ENCODE measurements at regions not wholly inside any gene's neighbourhood (a gene's known extent, or its start where the extent isn't known, plus 50 kb on each side); places are given as distances from the start of the nearest gene placed in this dataset.

GRCh38 chr6:114592506-114592905, 249.7 kb upstream of the HS3ST5 start:
- Histone ChIP-seq H3K4me2 (ENCODE audit: low read length) (no peak overlapping the region), H3K36me3 (ENCODE audit: control insufficient read depth, low read length) (no peaks in the 10 kb centered on the region), H4K20me1 (ENCODE audit: control insufficient read depth, insufficient read depth, low read depth, low read length) (no peaks in the 10 kb centered on the region), H3F3A (ENCODE audit: control insufficient read depth, insufficient read depth) (no peaks in the 10 kb centered on the region), H3K4me1 (ENCODE audit: control insufficient read depth, low read length) (no peaks in the 10 kb centered on the region), H3K4me3 (ENCODE audit: low read length) (no peak overlapping the region), H3K27me3 (ENCODE audit: control insufficient read depth, low read length) (no peaks in the 10 kb centered on the region), H3K9me3 (ENCODE audit: control insufficient read depth, insufficient read depth, low read length) (no peaks in the 10 kb centered on the region), H3K9me2 (replicated peaks; ENCODE audit: control insufficient read depth, low read length) (no peaks in the 10 kb centered on the region), H3K79me2 (ENCODE audit: control insufficient read depth, low read length) (no peaks in the 10 kb centered on the region), H3K27ac (ENCODE audit: low read depth, low read length) (no peak overlapping the region)
- no peak for TF ChIP-seq EZH2phosphoT487 (IDR thresholded peaks at IDR 0.05; ENCODE audit: borderline replicate concordance, low read length)
- TF ChIP-seq, protein P1, sequence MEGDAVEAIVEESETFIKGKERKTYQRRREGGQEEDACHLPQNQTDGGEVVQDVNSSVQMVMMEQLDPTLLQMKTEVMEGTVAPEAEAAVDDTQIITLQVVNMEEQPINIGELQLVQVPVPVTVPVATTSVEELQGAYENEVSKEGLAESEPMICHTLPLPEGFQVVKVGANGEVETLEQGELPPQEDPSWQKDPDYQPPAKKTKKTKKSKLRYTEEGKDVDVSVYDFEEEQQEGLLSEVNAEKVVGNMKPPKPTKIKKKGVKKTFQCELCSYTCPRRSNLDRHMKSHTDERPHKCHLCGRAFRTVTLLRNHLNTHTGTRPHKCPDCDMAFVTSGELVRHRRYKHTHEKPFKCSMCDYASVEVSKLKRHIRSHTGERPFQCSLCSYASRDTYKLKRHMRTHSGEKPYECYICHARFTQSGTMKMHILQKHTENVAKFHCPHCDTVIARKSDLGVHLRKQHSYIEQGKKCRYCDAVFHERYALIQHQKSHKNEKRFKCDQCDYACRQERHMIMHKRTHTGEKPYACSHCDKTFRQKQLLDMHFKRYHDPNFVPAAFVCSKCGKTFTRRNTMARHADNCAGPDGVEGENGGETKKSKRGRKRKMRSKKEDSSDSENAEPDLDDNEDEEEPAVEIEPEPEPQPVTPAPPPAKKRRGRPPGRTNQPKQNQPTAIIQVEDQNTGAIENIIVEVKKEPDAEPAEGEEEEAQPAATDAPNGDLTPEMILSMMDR (IDR thresholded peaks at IDR 0.05; ENCODE audit: low read depth, low read length, poor library complexity, severe bottlenecking) = no peak

- H3K9me2 ChIP-seq (replicated peaks; ENCODE audit: control insufficient read depth, low read length) = no peaks in the 10 kb centered on the region
- no peak overlapping the region for H3K4me3 ChIP-seq (ENCODE audit: low read length)
- no peaks in the 10 kb centered on the region for H3K27me3 ChIP-seq (ENCODE audit: control insufficient read depth, low read length)
- no peak overlapping the region for H3K27ac ChIP-seq (ENCODE audit: low read depth, low read length)
- no peak overlapping the region for H3K4me2 ChIP-seq (ENCODE audit: low read length)
- H3K79me2 ChIP-seq (ENCODE audit: control insufficient read depth, low read length) = no peaks in the 10 kb centered on the region
- no peaks in the 10 kb centered on the region for H3K36me3 ChIP-seq (ENCODE audit: control insufficient read depth, low read length)
- H3K4me1 ChIP-seq (ENCODE audit: control insufficient read depth, low read length) = no peaks in the 10 kb centered on the region
- H3F3A ChIP-seq (ENCODE audit: control insufficient read depth, insufficient read depth) = no peaks in the 10 kb centered on the region
- H4K20me1 ChIP-seq (ENCODE audit: control insufficient read depth, insufficient read depth, low read depth, low read length) = no peaks in the 10 kb centered on the region
- TF ChIP-seq, protein P1 (IDR thresholded peaks at IDR 0.05; ENCODE audit: low read depth, low read length, poor library complexity, severe bottlenecking) = no peak
- no peak for TF ChIP-seq EZH2phosphoT487 (IDR thresholded peaks at IDR 0.05; ENCODE audit: borderline replicate concordance, low read length)
- H3K9me3 ChIP-seq (ENCODE audit: control insufficient read depth, insufficient read depth, low read length) = no peaks in the 10 kb centered on the region
These were observed 245.9 kb upstream of the HS3ST5 start for GRCh38 chr6:114588726-114589125.

GRCh38 chr6:114586298-114586697, 243.5 kb upstream of the HS3ST5 start:
- H3K4me3 ChIP-seq (ENCODE audit: low read length) = no peak overlapping the region
- no peaks in the 10 kb centered on the region for H3K4me1 ChIP-seq (ENCODE audit: control insufficient read depth, low read length)
- H3K4me2 ChIP-seq (ENCODE audit: low read length) = no peak overlapping the region
- H3K9me2 ChIP-seq (replicated peaks; ENCODE audit: control insufficient read depth, low read length) = no peaks in the 10 kb centered on the region
- H3K9me3 ChIP-seq (ENCODE audit: control insufficient read depth, insufficient read depth, low read length) = no peaks in the 10 kb centered on the region
- TF ChIP-seq EZH2phosphoT487 (IDR thresholded peaks at IDR 0.05; ENCODE audit: borderline replicate concordance, low read length) = no peak
- TF ChIP-seq, protein P1 (IDR thresholded peaks at IDR 0.05; ENCODE audit: low read depth, low read length, poor library complexity, severe bottlenecking) = no peak
- H3K36me3 ChIP-seq (ENCODE audit: control insufficient read depth, low read length) = no peaks in the 10 kb centered on the region
- no peaks in the 10 kb centered on the region for H3K27me3 ChIP-seq (ENCODE audit: control insufficient read depth, low read length)
- no peak overlapping the region for H3K27ac ChIP-seq (ENCODE audit: low read depth, low read length)
- no peaks in the 10 kb centered on the region for H4K20me1 ChIP-seq (ENCODE audit: control insufficient read depth, insufficient read depth, low read depth, low read length)
- H3F3A ChIP-seq (ENCODE audit: control insufficient read depth, insufficient read depth) = no peaks in the 10 kb centered on the region
- H3K79me2 ChIP-seq (ENCODE audit: control insufficient read depth, low read length) = no peaks in the 10 kb centered on the region

GRCh38 chr6:114581293-114581692, 238.5 kb upstream of the HS3ST5 start:
- no peaks in the 10 kb centered on the region for H3K36me3 ChIP-seq (ENCODE audit: control insufficient read depth, low read length)
- H3K9me3 ChIP-seq (ENCODE audit: control insufficient read depth, insufficient read depth, low read length) = no peaks in the 10 kb centered on the region
- H3K27ac ChIP-seq (ENCODE audit: low read depth, low read length) = no peak overlapping the region
- H3K4me2 ChIP-seq (ENCODE audit: low read length) = no peak overlapping the region
- no peaks in the 10 kb centered on the region for H4K20me1 ChIP-seq (ENCODE audit: control insufficient read depth, insufficient read depth, low read depth, low read length)
- H3F3A ChIP-seq (ENCODE audit: control insufficient read depth, insufficient read depth) = no peaks in the 10 kb centered on the region
- H3K4me1 ChIP-seq (ENCODE audit: control insufficient read depth, low read length) = no peaks in the 10 kb centered on the region
- H3K79me2 ChIP-seq (ENCODE audit: control insufficient read depth, low read length) = no peaks in the 10 kb centered on the region
- no peaks in the 10 kb centered on the region for H3K9me2 ChIP-seq (replicated peaks; ENCODE audit: control insufficient read depth, low read length)
- H3K27me3 ChIP-seq (ENCODE audit: control insufficient read depth, low read length) = no peaks in the 10 kb centered on the region
- H3K4me3 ChIP-seq (ENCODE audit: low read length) = no peak overlapping the region
- TF ChIP-seq, protein P1 (IDR thresholded peaks at IDR 0.05; ENCODE audit: low read depth, low read length, poor library complexity, severe bottlenecking) = no peak
- TF ChIP-seq EZH2phosphoT487 (IDR thresholded peaks at IDR 0.05; ENCODE audit: borderline replicate concordance, low read length) = no peak
